Caco-2 (cell line): ENCODE measurements at regions not wholly inside any gene's neighbourhood (a gene's known extent, or its start where the extent isn't known, plus 50 kb on each side); places are given as distances from the start of the nearest gene placed in this dataset.

Source experiments
- BruUV-seq: library from RNA; stranded (reverse); fragments of 400-500 nt; replicated peaks from 2 replicates; lab custom pipeline; 2021; lab: Mats Ljungman, UMichigan
- CTCF ChIA-PET: fragments of 300-600 bp; sonication (Branson Sonifier 250); formaldehyde crosslinking; loops from one replicate; lab custom pipeline; 2022; ENCODE audit warnings: antibody characterized with exemption; lab: Charles Lee
- POLR2A ChIA-PET: fragments of 300-600 bp; sonication (Branson Sonifier 250); formaldehyde crosslinking; loops from one replicate; lab custom pipeline; 2022; ENCODE audit warnings: antibody characterized with exemption; lab: Charles Lee
- DNase-seq, 2 experiments: peaks; one replicate each; pipeline versions ENCODE4 v3.0.0 to v3.0.0-alpha.2; 2020 to 2022
- H3K27me3 ChIP-seq: replicated peaks from 2 replicates; pipeline ENCODE4 v1.6.0; 2011; ENCODE audit warnings: low read length; ENCODE audit not compliant: control insufficient read depth, insufficient read depth
- H3K36me3 ChIP-seq: 2 replicates; pipeline ENCODE4 v1.5.1; 2011; ENCODE audit warnings: low read length; ENCODE audit not compliant: control insufficient read depth, insufficient read depth
- H3K4me1 ChIP-seq: fragments of 250-450 bp; sonication (Bioruptor Pico); 2 replicates; pipeline ENCODE4 v1.5.1; 2020; ENCODE audit warnings: mild to moderate bottlenecking
- H3K4me3 ChIP-seq: 2 replicates; pipeline ENCODE4 v1.5.1; 2011; ENCODE audit warnings: low read depth, mild to moderate bottlenecking, control low read depth, low read length
- H3K9me3 ChIP-seq: fragments of 250-450 bp; sonication (Bioruptor Pico); 2 replicates; pipeline ENCODE4 v1.5.1; 2020; ENCODE audit warnings: mild to moderate bottlenecking, moderate library complexity
- H3K27ac Mint-ChIP-seq: one replicate; pipeline ENCODE4 v1.8.0; 2022; ENCODE audit warnings: mixed read lengths; ENCODE audit not compliant: unreplicated experiment
- H3K27me3 Mint-ChIP-seq: one replicate; pipeline ENCODE4 v1.8.0; 2022; ENCODE audit warnings: mixed read lengths; ENCODE audit not compliant: insufficient read depth, unreplicated experiment
- H3K36me3 Mint-ChIP-seq: one replicate; pipeline ENCODE4 v1.8.0; 2022; ENCODE audit warnings: mild to moderate bottlenecking, mixed read lengths; ENCODE audit not compliant: insufficient read depth, unreplicated experiment
- H3K4me1 Mint-ChIP-seq: one replicate; pipeline ENCODE4 v1.8.0; 2022; ENCODE audit warnings: low read depth, mixed read lengths; ENCODE audit not compliant: unreplicated experiment
- H3K4me3 Mint-ChIP-seq: one replicate; pipeline ENCODE4 v1.8.0; 2022; ENCODE audit warnings: mild to moderate bottlenecking, moderate library complexity, mixed read lengths; ENCODE audit not compliant: unreplicated experiment
- H3K9me3 Mint-ChIP-seq: one replicate; pipeline ENCODE4 v1.8.0; 2022; ENCODE audit warnings: mixed read lengths; ENCODE audit not compliant: unreplicated experiment
- intact Hi-C: fragments of 100-400 bp; cut with micrococcal nuclease; formaldehyde crosslinking; loops from one replicate; pipeline ENCODE4 v1.10.0; 2022; ENCODE audit not compliant: unreplicated experiment
- TF ChIP-seq, protein P1 (sequence below), 2 experiments: fragments of 200-600 bp in 1 of 2; IDR thresholded peaks; 1 replicate in 1 of 2; 2 replicates in 1 of 2; pipeline versions ENCODE4 v1.5.1 to v1.8.0; 2011 to 2022; ENCODE audit warnings: antibody characterized with exemption in 1 of 2, control low read depth in 1 of 2, inconsistent platforms in 1 of 2, low read depth in 1 of 2, low read length in 1 of 2, mild to moderate bottlenecking in 1 of 2, moderate library complexity in 1 of 2; ENCODE audit not compliant: insufficient read depth in 1 of 2, severe bottlenecking in 1 of 2, unreplicated experiment in 1 of 2

- Histone ChIP-seq H3K36me3 (no peaks in the 10 kb centered on the region), H3K4me3 (no peak overlapping the region), H3K27me3 (no peaks in the 10 kb centered on the region), H3K4me1 (no peaks in the 10 kb centered on the region), H3K9me3 (no peaks in the 10 kb centered on the region)
- Mint-ChIP-seq H3K9me3 (peaks cover 13% of the 10 kb centered on the region), H3K27me3 (peaks cover 8% of the 10 kb centered on the region), H3K27ac (no peak overlapping the region), H3K4me3 (no peak overlapping the region), H3K36me3 (no peaks in the 10 kb centered on the region), H3K4me1 (no peaks in the 10 kb centered on the region)
- BruUV-seq, result no TSS peak
- no peak for DNase-seq
- ChIA-PET POLR2A (no interaction called here), CTCF (no interaction called here)
- intact Hi-C loops, result no loop called here
- TF ChIP-seq, protein P1, sequence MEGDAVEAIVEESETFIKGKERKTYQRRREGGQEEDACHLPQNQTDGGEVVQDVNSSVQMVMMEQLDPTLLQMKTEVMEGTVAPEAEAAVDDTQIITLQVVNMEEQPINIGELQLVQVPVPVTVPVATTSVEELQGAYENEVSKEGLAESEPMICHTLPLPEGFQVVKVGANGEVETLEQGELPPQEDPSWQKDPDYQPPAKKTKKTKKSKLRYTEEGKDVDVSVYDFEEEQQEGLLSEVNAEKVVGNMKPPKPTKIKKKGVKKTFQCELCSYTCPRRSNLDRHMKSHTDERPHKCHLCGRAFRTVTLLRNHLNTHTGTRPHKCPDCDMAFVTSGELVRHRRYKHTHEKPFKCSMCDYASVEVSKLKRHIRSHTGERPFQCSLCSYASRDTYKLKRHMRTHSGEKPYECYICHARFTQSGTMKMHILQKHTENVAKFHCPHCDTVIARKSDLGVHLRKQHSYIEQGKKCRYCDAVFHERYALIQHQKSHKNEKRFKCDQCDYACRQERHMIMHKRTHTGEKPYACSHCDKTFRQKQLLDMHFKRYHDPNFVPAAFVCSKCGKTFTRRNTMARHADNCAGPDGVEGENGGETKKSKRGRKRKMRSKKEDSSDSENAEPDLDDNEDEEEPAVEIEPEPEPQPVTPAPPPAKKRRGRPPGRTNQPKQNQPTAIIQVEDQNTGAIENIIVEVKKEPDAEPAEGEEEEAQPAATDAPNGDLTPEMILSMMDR (IDR thresholded peaks at IDR 0.05; ENCODE audit: insufficient read depth in 1 of 2, low read depth in 1 of 2, low read length in 1 of 2, severe bottlenecking in 1 of 2, unreplicated experiment in 1 of 2), result no peak
Measured at GRCh38 chr5:68805444-68805843, 288.4 kb upstream of the SLC30A5 start.

GRCh38 chr5:68817632-68818031 is 276.2 kb upstream of the SLC30A5 start:
- intact Hi-C loops, result no loop called here
- ChIA-PET POLR2A (no interaction called here), CTCF (no interaction called here)
- Mint-ChIP-seq H3K36me3 (no peaks in the 10 kb centered on the region), H3K9me3 (no peaks in the 10 kb centered on the region), H3K4me3 (no peak overlapping the region), H3K4me1 (peaks cover 1% of the 10 kb centered on the region), H3K27ac (no peak overlapping the region), H3K27me3 (peaks cover 14% of the 10 kb centered on the region)
- no peak overlapping the region for H3K4me3 ChIP-seq
- no peaks in the 10 kb centered on the region for H3K27me3 ChIP-seq
- no peaks in the 10 kb centered on the region for H3K4me1 ChIP-seq
- DNase-seq, result no peak
- no TSS peak for BruUV-seq
- TF ChIP-seq, protein P1 (IDR thresholded peaks at IDR 0.05; ENCODE audit: insufficient read depth in 1 of 2, low read depth in 1 of 2, low read length in 1 of 2, severe bottlenecking in 1 of 2, unreplicated experiment in 1 of 2), result no peak
- no peaks in the 10 kb centered on the region for H3K9me3 ChIP-seq
- H3K36me3 ChIP-seq, result no peaks in the 10 kb centered on the region

GRCh38 chr5:68818057-68818695 is 275.6 kb upstream of the SLC30A5 start:
- H3K9me3 Mint-ChIP-seq, result no peaks in the 10 kb centered on the region
- H3K36me3 ChIP-seq, result no peaks in the 10 kb centered on the region
- H3K27me3 Mint-ChIP-seq, result peaks cover 14% of the 10 kb centered on the region
- intact Hi-C loops, result no loop called here
- no peaks in the 10 kb centered on the region for H3K27me3 ChIP-seq
- BruUV-seq, result no TSS peak
- H3K9me3 ChIP-seq, result no peaks in the 10 kb centered on the region
- no peaks in the 10 kb centered on the region for H3K4me1 ChIP-seq
- TF ChIP-seq, protein P1 (IDR thresholded peaks at IDR 0.05; ENCODE audit: insufficient read depth in 1 of 2, low read depth in 1 of 2, low read length in 1 of 2, severe bottlenecking in 1 of 2, unreplicated experiment in 1 of 2), result no peak
- no peak overlapping the region for H3K4me3 ChIP-seq
- no peak overlapping the region for H3K27ac Mint-ChIP-seq
- POLR2A ChIA-PET, result no interaction called here
- H3K4me1 Mint-ChIP-seq, result peaks cover 6% of the 10 kb centered on the region
- DNase-seq, result no peak
- no peaks in the 10 kb centered on the region for H3K36me3 Mint-ChIP-seq
- CTCF ChIA-PET, result no interaction called here
- H3K4me3 Mint-ChIP-seq, result no peak overlapping the region
